ENCODE measurements at regions not wholly inside any gene's neighbourhood (a gene's known extent, or its start where the extent isn't known, plus 50 kb on each side); places are given as distances from the start of the nearest gene placed in this dataset.

DNA sequence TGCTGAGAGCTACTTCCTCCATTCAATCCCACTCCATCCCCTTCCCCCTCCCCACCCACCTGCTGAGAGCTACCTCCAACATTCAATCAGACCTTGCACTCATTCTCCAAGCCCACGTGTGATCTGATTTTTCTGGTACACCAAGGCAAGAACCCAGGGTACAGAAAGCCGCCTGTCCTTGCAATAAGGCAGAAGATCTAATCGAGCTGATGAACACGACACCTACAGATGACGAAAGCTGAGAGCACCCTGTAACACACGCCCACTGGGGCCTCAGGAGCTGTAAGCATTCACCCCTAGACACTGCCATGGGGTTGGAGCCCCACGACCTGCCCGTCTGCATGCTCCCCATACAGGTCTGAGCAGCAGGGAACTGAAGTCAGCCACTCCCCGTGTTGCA, 58.3 kb downstream of the TRIML1 start:
- no peak for DNase-seq

- no peak for DNase-seq
Measured at GRCh38 chr4:188198982-188199792, 59.9 kb downstream of the TRIML1 start.

DNA sequence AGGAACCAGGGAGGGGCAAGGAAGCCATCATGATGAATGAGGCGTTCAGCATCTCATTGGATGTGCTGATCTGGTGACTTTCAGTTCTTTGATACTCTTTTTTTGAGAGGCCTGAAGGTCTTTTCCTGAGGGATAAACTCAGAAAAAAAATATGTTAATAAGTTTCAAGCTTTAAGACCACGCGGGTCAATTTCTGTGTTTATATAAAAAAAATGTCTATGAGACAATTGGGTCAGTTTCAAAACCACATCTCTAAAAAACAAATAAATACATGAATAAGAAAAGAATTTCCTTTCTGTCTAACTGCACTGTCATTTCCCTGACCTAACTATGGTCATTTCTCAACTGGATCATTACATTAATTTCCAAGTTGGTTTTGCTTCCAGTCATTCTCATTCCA, 62.6 kb downstream of the TRIML1 start:
- no peak for DNase-seq

DNA sequence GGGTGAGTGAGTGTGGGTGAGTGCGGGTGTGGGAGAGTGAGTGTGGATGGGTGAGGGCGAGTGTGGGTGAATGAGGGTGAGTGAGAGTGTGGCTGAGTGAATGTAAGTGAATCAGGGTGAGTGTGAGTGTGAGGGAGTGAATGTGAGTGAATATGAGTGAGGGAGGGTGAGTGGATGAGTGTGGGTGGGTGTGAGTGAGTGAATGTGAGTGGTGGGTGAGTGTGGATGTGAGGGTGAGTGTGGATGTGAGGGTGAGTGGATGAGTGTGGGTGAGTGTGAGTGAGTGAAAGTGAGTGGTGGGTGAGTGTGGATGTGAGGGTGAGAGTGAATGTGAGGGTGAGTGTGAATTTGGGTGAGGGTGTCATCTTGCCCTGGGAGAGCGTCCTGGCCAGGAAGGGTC, 67.5 kb downstream of the TRIML1 start:
- DNase-seq = no peak

- DNase-seq = no peak
Measured at GRCh38 chr4:188214861-188215260, 75.6 kb downstream of the TRIML1 start.

DNA sequence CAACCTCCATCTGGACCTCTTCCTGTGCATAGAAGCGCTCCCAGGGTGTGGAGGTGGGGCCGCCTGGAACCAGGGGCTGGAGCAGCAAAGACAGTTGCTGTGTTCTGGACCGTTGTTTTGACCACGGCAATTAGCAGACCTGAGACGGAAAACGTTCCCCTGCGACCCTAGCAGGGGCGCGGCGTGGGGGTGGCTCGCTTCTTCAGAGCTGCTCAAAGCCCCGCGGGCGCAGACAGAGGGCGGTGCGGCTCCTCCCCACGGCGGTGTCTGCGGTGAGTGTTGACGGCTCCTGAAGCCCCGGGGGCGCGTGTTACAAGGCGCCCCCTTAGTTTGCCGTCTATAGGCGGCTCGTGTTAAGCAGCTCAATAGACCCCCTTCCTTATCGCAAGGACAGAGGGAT, 79.2 kb downstream of the TRIML1 start:
- no peak for DNase-seq

GRCh38 chr4:188220006-188220405, 80.8 kb downstream of the TRIML1 start:
- no peak for DNase-seq

DNA sequence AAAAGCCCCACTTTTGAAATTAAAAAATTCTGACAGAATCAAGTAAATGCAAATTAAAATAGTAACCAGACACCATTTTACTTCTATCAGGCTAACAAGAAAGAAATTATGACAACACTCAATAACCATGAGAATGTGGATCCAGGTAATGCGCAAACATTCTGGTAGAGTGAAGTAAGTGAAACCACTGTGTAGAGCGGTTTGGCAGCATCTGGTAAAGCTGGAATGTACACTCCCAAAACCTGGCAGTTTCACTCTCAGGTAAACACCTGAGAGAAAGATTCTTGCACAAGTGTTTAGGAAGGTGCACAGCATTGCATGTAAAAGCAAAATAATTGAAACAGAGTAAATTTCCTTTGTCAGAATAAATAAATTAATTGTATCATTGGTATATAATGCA, 81.8 kb downstream of the TRIML1 start:
- no peak for DNase-seq

DNA sequence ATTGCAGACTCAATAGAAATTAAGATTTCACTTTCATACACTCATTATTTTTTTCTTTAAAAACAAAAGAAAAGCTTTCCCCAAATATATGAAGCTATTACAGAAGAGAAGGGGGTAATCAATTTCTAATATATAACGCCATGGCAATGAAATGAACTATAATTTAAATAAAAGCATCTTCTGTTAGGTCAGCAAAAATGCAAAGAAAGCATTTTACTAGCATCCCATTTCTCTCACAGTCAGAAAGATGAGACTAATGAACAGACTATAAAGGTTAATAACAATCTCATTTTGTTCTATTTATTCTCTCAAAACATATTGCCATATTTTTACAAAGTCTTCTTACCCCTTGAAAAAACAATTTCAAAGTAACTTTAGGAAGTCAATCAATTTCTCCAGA, 89.0 kb downstream of the TRIML1 start:
- DNase-seq = no peak

DNA sequence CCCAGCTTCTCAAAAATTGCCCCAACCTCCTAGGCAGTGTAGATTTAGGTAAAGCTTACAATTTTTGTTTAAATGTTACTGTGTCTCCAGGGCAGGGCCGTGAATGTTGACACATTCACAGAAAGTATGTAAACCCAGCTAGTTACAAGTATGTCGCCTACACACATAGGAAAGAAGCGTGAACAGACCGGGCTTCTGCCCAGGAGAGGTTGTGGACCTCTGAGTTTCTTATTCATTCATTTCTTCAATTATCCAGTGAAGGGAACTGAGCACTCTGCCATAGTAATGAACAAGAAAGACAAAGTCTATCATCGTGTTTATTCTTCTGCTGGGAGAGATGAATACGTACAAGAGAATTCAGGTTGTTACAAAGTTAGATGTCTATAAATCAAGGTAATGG, 93.2 kb downstream of the TRIML1 start:
- no peak for DNase-seq

GRCh38 chr4:188242041-188242440, 102.8 kb downstream of the TRIML1 start:
- no peak for DNase-seq

DNA sequence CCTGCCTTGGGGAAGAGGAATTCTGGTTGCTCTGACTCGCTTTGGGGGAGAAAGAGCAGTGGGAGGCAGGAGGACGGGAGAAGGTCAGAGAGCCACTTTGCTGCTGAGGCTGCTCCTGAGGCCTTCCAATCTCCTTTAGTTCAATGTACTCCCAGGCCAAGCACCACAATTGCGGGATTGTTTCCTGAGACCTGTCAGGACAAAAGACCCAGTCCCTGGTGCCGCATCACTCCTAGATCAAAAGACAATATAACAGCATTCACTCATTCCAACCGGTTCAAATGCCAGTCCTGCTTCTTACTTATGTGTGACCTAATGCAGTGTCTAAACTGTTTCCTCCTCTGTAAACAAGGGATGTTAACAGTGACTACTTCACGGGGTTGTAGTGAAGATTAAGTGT, 106.4 kb downstream of the TRIML1 start:
- DNase-seq = no peak

DNA sequence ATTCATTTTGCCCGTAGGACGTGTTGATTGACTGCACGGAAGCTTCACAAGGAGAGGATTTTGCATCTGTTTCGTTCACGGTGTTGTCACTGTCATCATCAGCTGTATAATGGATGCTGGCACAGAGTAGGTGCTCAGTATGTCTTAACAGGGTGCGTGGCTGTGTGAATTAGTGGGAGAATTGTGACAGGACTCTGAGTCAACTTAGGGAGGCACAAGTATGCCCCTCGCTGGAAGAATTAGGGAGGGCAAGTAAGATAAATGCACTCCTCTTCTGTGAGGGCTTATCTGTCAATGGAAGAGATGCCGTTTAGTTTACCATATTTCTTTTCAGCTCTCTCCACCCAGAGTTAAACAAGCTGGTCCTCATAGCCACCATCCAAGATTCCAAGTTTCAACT, 107.2 kb downstream of the TRIML1 start:
- no peak for DNase-seq

- no peak for DNase-seq
Measured at GRCh38 chr4:188254211-188254610, 115.0 kb downstream of the TRIML1 start.

- no peak for DNase-seq
Measured at GRCh38 chr4:188262464-188262863, 123.2 kb downstream of the TRIML1 start.

- DNase-seq = no peak
Measured at GRCh38 chr4:188263321-188263720, 124.1 kb downstream of the TRIML1 start.

DNA sequence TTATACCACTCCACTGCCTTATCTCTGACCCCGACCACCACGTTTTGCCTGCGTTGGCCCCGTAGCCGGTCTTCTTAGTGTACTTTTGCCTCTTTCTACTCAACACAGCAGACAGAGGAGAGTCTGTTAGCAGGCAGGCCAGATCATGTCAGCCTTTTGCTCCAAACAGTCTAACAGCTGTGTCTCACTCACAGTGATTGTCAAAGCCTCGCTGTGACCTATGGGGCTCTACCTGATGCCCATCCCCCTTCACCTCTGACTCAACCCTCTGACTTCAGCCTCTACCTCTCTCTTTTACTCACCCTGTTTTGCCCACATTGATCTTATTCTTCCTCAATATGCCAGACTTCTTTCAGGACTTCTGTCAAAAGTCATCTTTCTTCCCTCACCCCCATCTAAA, 127.1 kb downstream of the TRIML1 start:
- DNase-seq = no peak

- DNase-seq = no peak
Measured at GRCh38 chr4:188268131-188268908, 129.1 kb downstream of the TRIML1 start.

DNA sequence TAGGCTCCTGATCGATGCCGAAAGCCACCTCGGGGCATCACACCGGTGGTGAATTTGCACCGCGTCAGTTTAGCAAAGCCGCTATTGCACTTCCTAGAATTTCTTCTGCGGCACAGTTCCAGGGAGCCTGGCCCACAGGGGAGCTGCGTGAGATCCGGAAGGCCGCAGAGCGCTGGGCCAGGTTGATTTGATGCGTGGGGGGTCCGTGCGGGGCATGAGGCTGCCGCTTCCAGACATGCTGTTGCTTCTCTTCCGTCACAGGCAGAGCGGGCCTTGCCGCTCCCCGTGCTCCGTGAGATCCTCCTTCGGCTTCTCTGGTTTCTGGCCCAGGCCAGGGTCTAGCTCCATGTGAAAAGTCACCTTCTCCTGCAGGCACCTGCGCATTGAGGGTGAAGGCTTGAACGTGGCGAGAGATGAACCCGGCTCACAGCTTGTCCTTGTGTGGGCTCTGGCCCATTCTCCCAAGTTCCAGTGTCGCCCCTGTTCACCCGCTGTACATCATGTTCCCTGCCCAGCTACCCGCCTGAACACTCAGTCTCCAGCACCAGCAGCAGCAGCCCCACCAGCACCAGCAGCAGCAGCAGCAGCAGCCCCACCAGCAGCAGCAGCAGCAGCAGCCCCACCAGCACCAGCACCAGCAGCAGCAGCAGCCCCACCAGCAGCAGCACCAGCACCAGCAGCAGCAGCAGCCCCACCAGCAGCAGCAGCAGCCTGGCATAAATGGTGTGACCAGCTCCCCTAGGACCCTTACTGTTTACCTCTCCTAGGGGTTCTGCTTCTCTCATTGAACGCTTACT, 131.2 kb downstream of the TRIML1 start:
- no peak for DNase-seq

- DNase-seq = no peak
Measured at GRCh38 chr4:188275686-188276085, 136.4 kb downstream of the TRIML1 start.

- DNase-seq = no peak
Measured at GRCh38 chr4:188279184-188279583, 139.9 kb downstream of the TRIML1 start.

DNA sequence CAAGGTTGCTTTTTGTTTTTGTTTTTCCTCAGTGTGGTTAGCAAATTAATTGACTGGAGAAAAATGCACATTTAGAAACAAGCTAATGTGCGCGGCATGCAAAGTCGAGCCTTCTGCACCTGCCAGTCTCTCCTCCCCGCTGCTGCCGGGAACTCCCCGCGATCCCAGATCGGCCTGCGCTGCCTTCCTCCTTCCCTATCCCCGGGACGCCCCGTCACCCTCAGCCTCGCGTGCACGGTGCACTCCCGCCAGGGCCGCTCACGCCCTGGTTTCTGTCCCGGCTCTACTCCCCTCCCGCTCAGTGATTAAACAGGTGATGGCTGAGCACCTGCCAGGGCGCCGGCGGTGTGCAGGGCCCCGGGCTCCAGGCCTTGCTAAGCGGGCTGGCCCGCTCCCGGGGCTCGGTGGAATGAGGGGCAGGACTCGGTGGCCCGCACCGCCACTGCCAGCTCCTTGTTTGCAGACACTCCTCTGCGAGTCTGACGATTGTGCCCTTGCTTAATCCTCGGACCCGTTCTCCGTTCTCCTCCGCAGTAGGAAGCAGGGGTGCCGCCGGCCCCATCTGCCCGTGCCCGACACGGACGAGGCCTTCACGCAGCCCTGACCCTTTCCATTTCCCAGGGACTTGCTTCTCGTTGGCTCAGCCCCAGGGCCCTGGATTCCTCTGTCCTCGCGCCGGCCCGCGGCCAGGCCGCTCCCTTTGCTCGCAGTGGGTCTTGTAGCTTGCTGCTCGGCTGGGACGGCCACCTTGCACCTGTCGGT, 143.4 kb downstream of the TRIML1 start:
- DNase-seq = no peak

All from MV-4-11 (cell line).